ENCODE measurements at regions not wholly inside any gene's neighbourhood (a gene's known extent, or its start where the extent isn't known, plus 50 kb on each side); places are given as distances from the start of the nearest gene placed in this dataset.

DNA sequence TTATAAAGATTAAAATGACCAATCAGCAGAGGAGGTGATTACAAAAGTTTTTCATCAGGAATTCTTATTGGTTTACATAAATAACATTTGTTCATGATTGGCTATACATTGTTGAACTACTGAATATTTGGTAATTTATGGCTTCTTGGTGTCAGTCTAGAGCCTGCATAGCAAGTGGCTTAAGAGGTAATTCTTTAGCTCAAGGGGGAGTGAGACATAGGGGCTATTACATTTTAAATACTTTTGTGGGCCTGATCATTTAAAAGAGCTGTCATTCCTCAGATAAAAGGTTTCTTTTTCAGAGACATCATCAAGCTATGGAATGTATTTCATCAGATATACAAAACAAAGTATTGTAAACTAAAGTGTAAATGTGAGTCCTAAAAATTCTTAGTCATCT lies 373.8 kb downstream of the EPHA4 start:
- Histone ChIP-seq H3K9me3 (ENCODE audit: control insufficient read depth in 1 of 2, insufficient read depth in 1 of 2, low read length in 2 of 2) (no peaks in the 10 kb centered on the region), H3K4me1 (ENCODE audit: insufficient read depth, low read length) (no peaks in the 10 kb centered on the region), H3K27ac (ENCODE audit: low read depth in 1 of 2, low read length in 2 of 2) (no peak overlapping the region), H3K27me3 (ENCODE audit: control insufficient read depth in 1 of 2, insufficient read depth in 2 of 2, low read length in 2 of 2) (no peaks in the 10 kb centered on the region), H3K4me3 (ENCODE audit: low read length) (no peak overlapping the region), H3K36me3 (ENCODE audit: insufficient read depth, low read length) (no peaks in the 10 kb centered on the region)
- DNase-seq (no peak), ATAC-seq (ENCODE audit: poor library complexity) (no peak)
- ChIA-PET CTCF (no interaction called here), POLR2A (no interaction called here)
- no peak overlapping the region for H3K27ac Mint-ChIP-seq
- TF ChIP-seq, protein P1, sequence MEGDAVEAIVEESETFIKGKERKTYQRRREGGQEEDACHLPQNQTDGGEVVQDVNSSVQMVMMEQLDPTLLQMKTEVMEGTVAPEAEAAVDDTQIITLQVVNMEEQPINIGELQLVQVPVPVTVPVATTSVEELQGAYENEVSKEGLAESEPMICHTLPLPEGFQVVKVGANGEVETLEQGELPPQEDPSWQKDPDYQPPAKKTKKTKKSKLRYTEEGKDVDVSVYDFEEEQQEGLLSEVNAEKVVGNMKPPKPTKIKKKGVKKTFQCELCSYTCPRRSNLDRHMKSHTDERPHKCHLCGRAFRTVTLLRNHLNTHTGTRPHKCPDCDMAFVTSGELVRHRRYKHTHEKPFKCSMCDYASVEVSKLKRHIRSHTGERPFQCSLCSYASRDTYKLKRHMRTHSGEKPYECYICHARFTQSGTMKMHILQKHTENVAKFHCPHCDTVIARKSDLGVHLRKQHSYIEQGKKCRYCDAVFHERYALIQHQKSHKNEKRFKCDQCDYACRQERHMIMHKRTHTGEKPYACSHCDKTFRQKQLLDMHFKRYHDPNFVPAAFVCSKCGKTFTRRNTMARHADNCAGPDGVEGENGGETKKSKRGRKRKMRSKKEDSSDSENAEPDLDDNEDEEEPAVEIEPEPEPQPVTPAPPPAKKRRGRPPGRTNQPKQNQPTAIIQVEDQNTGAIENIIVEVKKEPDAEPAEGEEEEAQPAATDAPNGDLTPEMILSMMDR (IDR thresholded peaks at IDR 0.05), result no peak
- no peak overlapping the region for H3K4me3 Mint-ChIP-seq
- H3K9me3 Mint-ChIP-seq, result no peaks in the 10 kb centered on the region
- intact Hi-C loops (cut with DNase I, micrococcal nuclease), result no loop called here
- H3K4me1 Mint-ChIP-seq (ENCODE audit: low read depth), result no peaks in the 10 kb centered on the region
- no peaks in the 10 kb centered on the region for H3K27me3 Mint-ChIP-seq
- no peaks in the 10 kb centered on the region for H3K36me3 Mint-ChIP-seq (ENCODE audit: low read depth)

DNA sequence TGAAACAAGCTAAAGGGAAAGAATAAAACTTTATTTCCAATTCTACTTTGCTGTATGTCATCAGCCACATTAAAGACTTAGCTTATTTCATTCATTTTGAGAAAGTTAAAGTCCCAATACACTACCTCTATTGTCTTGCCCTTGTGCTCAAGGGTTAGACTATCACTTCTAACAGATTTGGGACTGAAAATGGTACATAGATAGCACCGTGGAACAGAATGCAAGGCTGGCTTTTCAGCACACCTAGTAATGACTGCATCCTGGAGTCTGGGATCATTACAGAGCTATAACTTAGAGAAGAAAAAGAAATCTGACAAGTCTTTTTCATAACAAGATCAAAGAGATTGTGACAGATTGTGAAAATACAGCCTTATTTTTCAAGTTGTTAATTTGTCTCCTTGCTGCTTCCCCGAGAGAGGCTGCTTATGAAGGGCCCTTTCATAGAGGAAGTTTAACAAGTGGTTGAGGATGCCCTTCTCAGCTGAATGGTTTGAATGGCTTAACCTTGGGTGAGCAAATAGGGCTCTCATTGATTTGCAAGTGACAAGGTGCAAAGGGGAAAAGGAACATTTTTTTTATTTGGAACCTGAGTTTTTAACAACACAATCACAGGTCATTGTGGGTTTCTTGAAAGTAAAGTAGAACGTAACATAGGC lies 371.8 kb downstream of the EPHA4 start:
- no peak overlapping the region for H3K27ac ChIP-seq (ENCODE audit: low read depth in 1 of 2, low read length in 2 of 2)

DNA sequence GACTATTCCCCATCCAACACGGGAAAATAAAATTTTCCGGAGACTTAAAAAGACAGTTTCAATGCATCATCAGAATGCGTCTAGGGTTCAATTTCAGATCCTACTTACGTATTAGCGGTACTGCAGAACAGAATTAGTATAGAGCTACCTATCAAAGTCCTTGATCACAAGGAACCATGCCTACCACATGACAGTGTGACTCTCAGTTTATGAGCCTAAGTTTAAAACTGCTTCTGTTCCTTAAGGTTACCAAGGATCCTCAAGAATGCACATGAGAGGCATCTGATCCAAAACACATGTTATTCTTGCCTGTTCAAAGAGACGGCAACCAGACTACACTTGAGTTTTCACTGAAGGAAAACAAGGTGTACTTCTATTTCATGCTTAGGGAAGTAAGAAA lies 369.7 kb downstream of the EPHA4 start:
- Histone ChIP-seq H3K27me3 (ENCODE audit: control insufficient read depth in 1 of 2, insufficient read depth in 2 of 2, low read length in 2 of 2) (no peaks in the 10 kb centered on the region), H3K36me3 (ENCODE audit: insufficient read depth, low read length) (no peaks in the 10 kb centered on the region), H3K4me1 (ENCODE audit: insufficient read depth, low read length) (no peaks in the 10 kb centered on the region), H3K9me3 (ENCODE audit: control insufficient read depth in 1 of 2, insufficient read depth in 1 of 2, low read length in 2 of 2) (no peaks in the 10 kb centered on the region), H3K4me3 (ENCODE audit: low read length) (no peak overlapping the region), H3K27ac (ENCODE audit: low read depth in 1 of 2, low read length in 2 of 2) (no peak overlapping the region)
- ATAC-seq (ENCODE audit: poor library complexity) (no peak), DNase-seq (no peak)
- no peaks in the 10 kb centered on the region for H3K36me3 Mint-ChIP-seq (ENCODE audit: low read depth)
- H3K4me1 Mint-ChIP-seq (ENCODE audit: low read depth), result no peaks in the 10 kb centered on the region
- TF ChIP-seq, protein P1 (IDR thresholded peaks at IDR 0.05), result no peak
- intact Hi-C loops (cut with DNase I, micrococcal nuclease), result no loop called here
- H3K4me3 Mint-ChIP-seq, result no peak overlapping the region
- CTCF ChIA-PET, result no interaction called here
- POLR2A ChIA-PET, result no interaction called here
- no peak overlapping the region for H3K27ac Mint-ChIP-seq
- peaks cover 4% of the 10 kb centered on the region for H3K27me3 Mint-ChIP-seq
- H3K9me3 Mint-ChIP-seq, result no peaks in the 10 kb centered on the region

More for the DNA sequence above, 371.8 kb downstream of the EPHA4 start:
- intact Hi-C loops (cut with DNase I, micrococcal nuclease), result no loop called here
- DNase-seq, result no peak
- no peak overlapping the region for H3K4me3 ChIP-seq (ENCODE audit: low read length)
- no peaks in the 10 kb centered on the region for H3K4me1 ChIP-seq (ENCODE audit: insufficient read depth, low read length)
- no peak overlapping the region for H3K27ac Mint-ChIP-seq
- H3K27me3 ChIP-seq (ENCODE audit: control insufficient read depth in 1 of 2, insufficient read depth in 2 of 2, low read length in 2 of 2), result no peaks in the 10 kb centered on the region
- no peak for ATAC-seq (ENCODE audit: poor library complexity)
- no peak overlapping the region for H3K4me3 Mint-ChIP-seq
- TF ChIP-seq, protein P1 (IDR thresholded peaks at IDR 0.05), result no peak
- ChIA-PET POLR2A (interaction anchor here (0.6 kb wide), 1 partner anchor 226 kb away, joined by 3 read pairs; no protein-coding TSS in a partner anchor), CTCF (no interaction called here)
- H3K4me1 Mint-ChIP-seq (ENCODE audit: low read depth), result no peaks in the 10 kb centered on the region
- no peaks in the 10 kb centered on the region for H3K36me3 Mint-ChIP-seq (ENCODE audit: low read depth)
- no peaks in the 10 kb centered on the region for H3K36me3 ChIP-seq (ENCODE audit: insufficient read depth, low read length)
- H3K9me3 Mint-ChIP-seq, result no peaks in the 10 kb centered on the region
- peaks cover 4% of the 10 kb centered on the region for H3K27me3 Mint-ChIP-seq
- no peaks in the 10 kb centered on the region for H3K9me3 ChIP-seq (ENCODE audit: control insufficient read depth in 1 of 2, insufficient read depth in 1 of 2, low read length in 2 of 2)
